Erythroblast (primary cell): ENCODE measurements at regions not wholly inside any gene's neighbourhood (a gene's known extent, or its start where the extent isn't known, plus 50 kb on each side); places are given as distances from the start of the nearest gene placed in this dataset.

Experiments used
- GATA1 ChIP-seq: IDR thresholded peaks from 2 replicates; pipeline ENCODE4 v1.6.1; 2011; ENCODE audit warnings: low read depth, mild to moderate bottlenecking, control low read depth, low read length, moderate library complexity
- POLR2A ChIP-seq: IDR thresholded peaks from 2 replicates; pipeline ENCODE4 v1.6.1; 2011; ENCODE audit warnings: mild to moderate bottlenecking, low read length

DNA sequence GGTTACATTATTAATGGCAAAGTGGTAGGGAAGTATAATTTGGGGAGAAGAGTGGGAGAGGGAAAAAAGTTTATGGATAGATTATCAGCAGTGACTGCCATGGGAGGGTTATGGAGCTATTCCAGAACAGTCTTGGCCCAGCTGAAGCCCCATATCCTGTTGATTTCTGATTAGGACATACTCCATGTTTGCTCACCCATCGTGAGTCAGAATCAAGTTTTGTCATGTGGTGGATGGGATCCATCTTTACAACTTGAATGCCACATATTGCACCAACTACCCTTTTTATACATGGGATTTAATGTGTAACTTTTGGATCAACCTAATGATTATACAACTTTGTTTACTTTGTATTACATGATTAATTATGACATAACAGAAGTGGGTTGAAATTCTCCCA lies 217.0 kb downstream of the HAO1 start:
- TF ChIP-seq POLR2A (no peak), GATA1 (no peak)
